ENCODE measurements at regions not wholly inside any gene's neighbourhood (a gene's known extent, or its start where the extent isn't known, plus 50 kb on each side); places are given as distances from the start of the nearest gene placed in this dataset.

GRCh38 chr20:6940876-6941275 is 173.4 kb downstream of the BMP2 start:
- TF ChIP-seq EZH2 (IDR thresholded peaks at IDR 0.05; ENCODE audit: insufficient read depth, poor library complexity, severe bottlenecking) (no peak), EZH2phosphoT487 (IDR thresholded peaks at IDR 0.05; ENCODE audit: insufficient read depth, low read depth) (no peak)

Measured in GM23248 (cell line).